COLO668 (cell line): ENCODE measurements at regions not wholly inside any gene's neighbourhood (a gene's known extent, or its start where the extent isn't known, plus 50 kb on each side); places are given as distances from the start of the nearest gene placed in this dataset.
"Not testable (repeated sequence)": the region's sequence is repeated elsewhere in the genome, so short reads cannot be mapped to it uniquely, and the experiment has no call there.

Source experiments
- DNase-seq: peaks from one replicate; lab custom pipeline; 2025; ENCODE audit not compliant: unreplicated experiment; lab: John Stamatoyannopoulos, UW

GRCh38 chr3:144502402-144502801 is 530.8 kb downstream of the DIPK2A start:
- DNase-seq: no peak

GRCh38 chr3:144506375-144506774 is 534.8 kb downstream of the DIPK2A start:
- DNase-seq: not testable (repeated sequence)

- DNase-seq: no peak
Measured at GRCh38 chr3:144511346-144511745, 539.7 kb downstream of the DIPK2A start.

GRCh38 chr3:144516026-144516425 is 544.4 kb downstream of the DIPK2A start:
- DNase-seq: no peak

- DNase-seq: no peak
Measured at GRCh38 chr3:144516589-144516988, 545.0 kb downstream of the DIPK2A start.

- DNase-seq: no peak
Measured at GRCh38 chr3:144521131-144521530, 549.5 kb downstream of the DIPK2A start.

- DNase-seq: no peak
Measured at GRCh38 chr3:144522456-144522855, 550.8 kb downstream of the DIPK2A start.

GRCh38 chr3:144523396-144523795 is 551.8 kb downstream of the DIPK2A start:
- DNase-seq: no peak

- DNase-seq: no peak
Measured at GRCh38 chr3:144524531-144524930, 552.9 kb downstream of the DIPK2A start.

- DNase-seq: no peak
Measured at GRCh38 chr3:144529566-144529965, 557.9 kb downstream of the DIPK2A start.

- DNase-seq: no peak
Measured at GRCh38 chr3:144544871-144545270, 573.2 kb downstream of the DIPK2A start.

- DNase-seq: no peak
Measured at GRCh38 chr3:144546539-144546938, 574.9 kb downstream of the DIPK2A start.

- DNase-seq: no peak
Measured at GRCh38 chr3:144548346-144548745, 576.7 kb downstream of the DIPK2A start.

GRCh38 chr3:144549166-144549565 is 577.5 kb downstream of the DIPK2A start:
- DNase-seq: no peak

GRCh38 chr3:144552346-144553057 is 580.9 kb downstream of the DIPK2A start:
- DNase-seq: no peak

- no peak for DNase-seq
Measured at GRCh38 chr3:144553301-144553700, 581.7 kb downstream of the DIPK2A start.

GRCh38 chr3:144554889-144555288 is 583.3 kb downstream of the DIPK2A start:
- no peak for DNase-seq

- no peak for DNase-seq
Measured at GRCh38 chr3:144556392-144556791, 584.8 kb downstream of the DIPK2A start.

- DNase-seq: no peak
Measured at GRCh38 chr3:144557515-144557914, 585.9 kb downstream of the DIPK2A start.

- no peak for DNase-seq
Measured at GRCh38 chr3:144564011-144564410, 592.4 kb downstream of the DIPK2A start.

- DNase-seq: no peak
Measured at GRCh38 chr3:144566320-144566719, 594.7 kb downstream of the DIPK2A start.

GRCh38 chr3:144569651-144570050 is 598.0 kb downstream of the DIPK2A start:
- DNase-seq: no peak

GRCh38 chr3:144583871-144584270 is 612.2 kb downstream of the DIPK2A start:
- DNase-seq: no peak
